Retina (tissue), 1 donor: ENCODE measurements at regions not wholly inside any gene's neighbourhood (a gene's known extent, or its start where the extent isn't known, plus 50 kb on each side); places are given as distances from the start of the nearest gene placed in this dataset.
"Not testable (repeated sequence)": the region's sequence is repeated elsewhere in the genome, so short reads cannot be mapped to it uniquely, and the experiment has no call there.

Experiments used
- DNase-seq: peaks from one replicate; pipeline ENCODE4 v3.0.0-alpha.2; 2016

DNA sequence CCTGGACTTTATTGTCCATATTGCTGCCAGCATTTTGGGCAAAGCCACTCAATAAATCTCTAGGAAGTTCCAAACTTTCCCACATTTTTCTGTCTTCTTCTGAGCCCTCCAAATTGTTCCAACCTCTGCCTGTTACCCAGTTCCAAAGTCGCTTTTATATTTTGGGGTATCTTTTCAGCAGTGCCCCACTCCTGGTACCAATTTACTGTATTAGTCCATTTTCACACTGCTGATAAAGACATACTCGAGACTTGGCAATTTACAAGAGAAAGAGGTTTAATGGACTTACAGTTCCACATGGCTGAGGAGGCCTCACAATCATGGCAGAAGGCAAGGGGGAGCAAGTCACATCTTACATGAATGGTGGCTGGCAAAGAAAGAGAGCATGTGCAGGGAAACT is 53.4 kb downstream of the AHSP start:
- DNase-seq: not testable (repeated sequence)

DNA sequence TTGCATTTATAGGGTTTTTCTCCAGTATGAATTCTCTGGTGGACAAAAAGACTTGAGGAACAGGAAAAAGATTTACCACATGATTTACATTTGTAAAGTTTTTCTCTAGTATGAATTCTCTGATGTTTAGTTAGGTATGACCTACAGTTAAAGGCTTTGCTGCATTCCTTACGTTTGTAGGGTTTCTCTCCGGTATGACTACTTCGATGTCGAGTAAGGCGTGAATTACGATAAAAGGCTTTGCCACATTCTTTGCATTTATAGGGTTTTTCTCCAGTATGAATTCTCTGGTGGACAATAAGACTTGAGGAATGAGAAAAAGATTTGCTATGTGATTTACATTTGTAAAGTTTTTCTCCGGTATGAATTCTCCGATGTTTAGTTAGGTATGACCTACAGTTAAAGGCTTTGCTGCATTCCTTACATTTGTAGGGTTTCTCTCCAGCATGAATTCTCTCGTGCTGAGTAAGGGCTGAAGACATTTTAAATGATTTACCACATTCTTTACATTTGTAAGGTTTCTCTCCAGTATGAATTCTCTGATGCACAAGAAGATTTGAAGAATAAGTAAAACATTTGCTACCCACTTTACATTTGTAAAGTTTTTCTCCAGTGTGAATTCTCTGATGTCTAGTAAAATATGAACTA is 74.2 kb downstream of the AHSP start:
- not testable (repeated sequence) for DNase-seq

DNA sequence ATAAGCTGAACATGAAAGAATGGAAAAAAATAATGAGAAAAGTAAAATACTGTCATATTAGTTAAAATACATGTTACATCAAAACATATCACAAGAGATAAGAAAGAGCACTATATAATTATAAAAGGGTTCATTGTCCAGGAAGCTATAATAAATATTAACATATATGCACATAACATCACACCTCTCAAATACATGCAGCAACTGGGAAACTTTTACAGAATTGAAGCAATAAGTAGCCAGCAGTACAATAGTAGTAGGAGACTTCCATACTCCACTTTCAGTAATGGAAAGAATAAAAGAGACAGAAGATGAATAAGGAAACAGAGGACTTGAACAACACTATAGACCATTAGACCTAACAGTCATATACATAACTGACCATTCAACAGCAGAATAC is 90.4 kb downstream of the AHSP start:
- DNase-seq: no peak

DNA sequence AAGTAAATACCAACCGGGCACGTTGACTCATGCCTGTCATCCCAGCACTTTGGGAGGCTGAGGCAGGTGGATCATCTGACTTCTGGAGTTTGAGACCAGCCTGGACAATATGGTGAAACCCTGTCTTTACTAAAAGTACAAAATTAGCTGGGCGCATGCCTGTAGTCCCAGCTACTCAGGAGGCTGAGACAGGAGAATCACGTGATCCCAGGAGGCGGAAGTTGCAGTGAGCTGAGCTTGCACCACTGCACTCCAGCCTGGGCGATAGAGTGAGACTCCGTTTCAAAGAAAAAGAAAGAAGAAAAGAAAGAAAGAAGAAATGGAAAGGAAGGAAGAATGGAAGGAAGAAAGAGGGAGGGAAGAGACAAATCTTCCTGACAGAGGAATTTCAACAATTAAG is 108.7 kb downstream of the AHSP start:
- DNase-seq: no peak

DNA sequence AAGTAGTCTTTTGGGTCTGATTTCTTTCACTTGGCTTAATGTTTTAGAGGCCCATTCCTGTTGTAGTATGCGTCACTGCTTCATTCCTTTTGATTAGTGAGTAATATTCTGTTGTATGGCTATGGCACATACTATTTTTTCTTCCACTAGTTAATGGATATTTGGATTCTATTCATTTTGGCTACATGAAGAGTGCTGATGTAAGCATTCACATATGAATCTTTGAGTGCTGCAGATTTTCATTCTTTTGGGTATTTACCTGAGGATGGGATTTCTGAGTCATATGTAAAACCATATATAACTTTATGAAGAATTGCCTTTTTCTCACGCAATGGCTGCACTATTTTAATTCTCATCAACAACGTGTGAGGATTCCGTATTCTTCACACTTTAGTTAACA is 113.6 kb downstream of the AHSP start:
- no peak for DNase-seq

DNA sequence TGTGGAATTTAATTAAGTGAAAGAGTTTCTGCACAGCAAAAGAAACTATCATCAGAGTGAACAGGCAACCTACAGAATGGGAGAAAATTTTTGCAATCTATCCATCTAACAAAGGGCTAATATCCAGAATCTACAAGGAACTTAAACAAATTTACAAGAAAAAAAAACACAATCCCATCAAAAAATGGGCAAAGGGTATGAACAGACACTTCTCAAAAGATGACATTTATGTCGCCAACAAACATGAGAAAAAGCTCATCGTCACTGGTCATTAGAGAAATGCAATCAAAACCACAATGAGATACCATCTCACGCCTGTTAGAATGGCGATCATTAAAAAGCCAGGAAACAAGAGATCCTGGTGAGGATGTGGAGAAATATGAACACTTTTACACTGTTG is 128.0 kb downstream of the AHSP start:
- DNase-seq: not testable (repeated sequence)

DNA sequence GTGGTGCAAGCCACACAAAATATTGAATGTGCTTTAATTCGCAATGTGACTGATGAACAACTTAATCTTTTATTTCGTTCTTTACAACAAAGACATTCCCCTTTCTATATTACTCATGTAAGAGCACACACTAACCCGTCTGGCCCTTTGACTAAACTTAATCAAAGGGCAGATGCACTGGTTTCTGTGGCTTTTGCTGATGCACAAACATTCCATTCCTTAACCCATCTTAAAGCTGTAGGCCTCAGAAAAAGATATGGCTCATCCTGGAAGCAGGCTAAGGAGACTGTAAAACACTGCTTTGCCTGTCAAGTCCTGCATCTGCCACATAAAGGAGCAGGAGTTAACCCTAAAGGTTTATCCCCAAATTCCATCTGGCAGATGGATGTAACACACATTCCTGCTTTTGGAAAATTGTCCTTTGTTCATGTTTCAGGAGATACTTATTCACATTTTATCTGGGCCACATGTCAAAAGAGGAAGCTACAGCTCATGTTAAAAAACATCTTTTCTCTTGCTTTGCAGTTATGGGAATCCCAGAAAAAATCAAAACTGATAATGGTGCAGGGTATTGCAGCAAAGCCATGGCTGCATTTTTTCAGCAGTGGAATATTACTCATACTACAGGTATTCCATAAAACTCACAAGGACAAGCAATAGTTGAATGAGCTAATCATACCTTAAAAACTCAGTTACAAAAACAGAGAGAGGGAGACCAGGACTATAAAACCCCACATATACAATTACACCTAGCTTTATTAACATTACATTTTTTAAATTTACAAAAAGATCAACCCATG is 137.2 kb downstream of the AHSP start:
- DNase-seq: no peak

DNA sequence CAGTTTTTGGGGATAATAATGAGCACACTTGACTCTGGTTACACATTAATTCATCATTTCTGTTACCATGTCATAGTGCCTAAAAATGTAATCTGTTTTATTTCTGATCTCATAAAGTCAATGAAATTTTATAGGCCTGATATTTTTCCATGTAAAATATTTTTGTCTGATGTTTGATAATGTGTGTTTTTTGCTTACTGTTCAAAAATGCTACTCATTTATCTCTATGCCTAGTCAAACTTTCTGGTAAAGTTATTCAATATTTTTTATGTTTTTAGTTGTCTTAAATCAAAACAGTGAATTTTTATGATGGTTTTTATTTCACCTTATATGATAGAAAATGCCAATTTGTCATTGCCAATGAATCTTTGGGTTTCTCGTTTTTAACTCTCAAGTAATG is 147.0 kb downstream of the AHSP start:
- DNase-seq: no peak

DNA sequence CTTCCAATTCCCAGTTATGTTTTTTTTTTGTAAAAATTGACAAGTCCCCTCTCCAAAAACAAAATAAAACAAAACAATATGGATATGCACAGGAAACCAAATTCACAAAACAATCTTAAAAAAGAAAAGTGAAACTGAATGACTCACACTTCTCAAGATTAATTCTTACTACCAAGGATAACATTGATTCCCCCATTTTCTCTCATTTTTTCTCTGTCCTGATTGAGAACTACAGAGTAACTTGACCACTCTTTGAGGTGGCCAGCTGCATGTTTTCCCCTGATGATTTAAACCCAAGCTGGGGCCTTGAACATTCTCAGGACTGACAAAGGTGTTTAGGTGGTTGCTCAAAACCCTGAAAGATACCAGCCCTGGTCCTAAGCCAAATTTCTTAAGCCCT is 149.0 kb downstream of the AHSP start:
- DNase-seq: no peak

DNA sequence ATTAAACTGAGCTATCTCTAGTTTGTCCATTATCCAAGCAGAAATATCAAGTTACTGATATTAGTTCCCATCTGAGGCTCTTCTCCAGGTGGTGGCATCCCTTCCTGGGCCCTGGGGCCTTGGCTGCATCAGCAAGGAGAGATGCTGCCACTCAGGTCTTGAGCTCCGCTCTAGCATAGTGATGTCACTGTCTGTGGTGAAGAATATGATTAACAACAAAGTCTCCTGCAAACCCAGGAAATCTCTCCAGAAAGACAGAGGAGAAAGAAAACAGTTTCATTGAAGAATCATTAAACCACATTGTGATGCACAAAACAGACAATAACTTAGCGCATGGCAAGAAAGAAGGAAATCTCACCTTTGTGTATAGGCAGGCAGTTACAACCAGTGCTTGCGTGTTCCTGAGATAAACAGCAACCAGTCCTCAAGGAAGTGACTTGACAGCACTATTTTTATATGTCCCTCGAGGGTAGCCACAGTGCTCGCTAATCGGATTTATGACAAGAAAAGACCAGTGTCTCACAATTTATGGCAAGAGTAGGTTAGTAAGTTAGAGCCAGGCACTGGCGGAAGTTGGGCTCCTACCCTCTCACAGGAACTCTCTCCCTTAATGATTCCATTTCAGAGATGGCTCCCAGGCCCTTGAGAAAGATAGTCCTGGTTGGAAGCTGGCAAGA is 151.1 kb downstream of the AHSP start:
- DNase-seq: no peak

DNA sequence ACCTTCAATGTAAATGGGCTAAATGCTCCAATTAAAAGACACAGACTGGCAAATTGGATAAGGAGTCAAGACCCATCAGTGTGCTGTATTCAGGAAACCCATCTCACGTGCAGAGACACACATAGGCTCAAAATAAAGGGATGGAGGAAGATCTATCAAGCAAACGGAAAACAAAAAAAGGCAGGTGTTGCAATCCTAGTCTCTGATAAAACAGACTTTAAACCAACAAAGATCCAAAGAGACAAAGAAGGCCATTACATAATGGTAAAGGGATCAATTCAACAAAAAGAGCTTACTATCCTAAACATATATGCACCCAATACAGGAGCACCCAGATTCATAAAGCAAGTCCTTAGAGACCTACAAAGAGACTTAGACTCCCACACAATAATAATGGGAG is 161.6 kb downstream of the AHSP start:
- not testable (repeated sequence) for DNase-seq

DNA sequence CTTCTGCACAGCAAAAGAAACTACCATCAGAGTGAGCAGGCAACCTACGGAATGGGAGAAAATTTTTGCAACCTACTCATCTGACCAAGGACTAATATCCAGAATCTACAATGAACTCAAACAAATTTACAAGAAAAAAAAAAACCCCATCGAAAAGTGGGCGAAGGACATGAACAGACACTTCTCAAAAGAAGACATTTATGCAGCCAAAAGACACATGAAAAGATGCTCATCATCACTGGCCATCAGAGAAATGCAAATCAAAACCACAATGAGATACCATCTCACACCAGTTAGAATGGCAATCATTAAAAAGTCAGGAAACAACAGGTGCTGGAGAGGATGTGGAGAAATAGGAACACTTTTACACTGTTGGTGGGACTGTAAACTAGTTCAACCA is 164.6 kb downstream of the AHSP start:
- DNase-seq: not testable (repeated sequence)

DNA sequence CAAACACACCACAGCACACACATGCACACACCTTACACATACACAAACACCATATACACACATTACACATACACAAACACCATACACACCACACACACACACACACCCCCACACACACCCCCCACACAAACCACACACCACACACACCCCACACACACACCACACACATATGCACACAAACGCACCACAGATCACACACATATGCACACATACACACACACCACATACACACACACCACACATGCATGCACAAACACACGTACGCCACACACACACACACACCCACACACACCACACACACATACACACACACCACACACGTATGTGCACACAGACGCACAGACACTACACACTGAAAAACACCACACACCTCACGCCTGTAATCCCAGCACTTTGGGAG is 166.0 kb downstream of the AHSP start:
- DNase-seq: no peak

DNA sequence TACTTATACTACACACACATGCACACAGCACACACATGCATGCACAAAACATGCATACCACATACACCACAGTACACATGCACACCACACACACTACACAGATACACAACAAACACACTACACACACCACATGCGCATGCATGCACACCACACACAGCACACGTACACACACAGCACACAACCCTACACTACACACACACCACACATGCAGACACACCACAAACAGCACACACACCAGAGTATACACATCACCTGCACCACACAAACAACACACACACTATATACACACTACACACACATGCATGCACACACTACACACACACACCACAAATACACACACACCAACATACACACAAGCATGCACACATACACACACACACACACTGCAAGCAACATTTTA is 166.8 kb downstream of the AHSP start:
- DNase-seq: no peak

DNA sequence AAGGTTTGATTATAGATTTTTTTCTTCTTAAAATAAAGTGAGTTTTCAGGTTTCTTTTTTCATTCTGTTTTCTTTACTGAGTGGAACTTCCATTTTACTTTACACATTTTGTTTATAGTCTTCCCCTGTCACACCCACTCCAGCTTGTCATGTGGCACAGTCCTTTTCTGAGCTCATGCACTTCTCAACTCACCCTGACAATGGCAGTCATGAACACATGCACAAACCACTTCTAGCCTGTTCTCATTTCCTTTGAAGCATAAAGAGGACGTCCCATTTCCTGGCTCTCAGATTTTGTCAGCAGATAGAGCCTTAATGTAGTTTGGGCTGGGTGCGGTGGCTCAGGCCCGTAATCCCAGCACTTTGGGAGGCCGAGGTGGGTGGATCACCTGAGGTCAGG is 168.0 kb downstream of the AHSP start:
- DNase-seq: no peak

DNA sequence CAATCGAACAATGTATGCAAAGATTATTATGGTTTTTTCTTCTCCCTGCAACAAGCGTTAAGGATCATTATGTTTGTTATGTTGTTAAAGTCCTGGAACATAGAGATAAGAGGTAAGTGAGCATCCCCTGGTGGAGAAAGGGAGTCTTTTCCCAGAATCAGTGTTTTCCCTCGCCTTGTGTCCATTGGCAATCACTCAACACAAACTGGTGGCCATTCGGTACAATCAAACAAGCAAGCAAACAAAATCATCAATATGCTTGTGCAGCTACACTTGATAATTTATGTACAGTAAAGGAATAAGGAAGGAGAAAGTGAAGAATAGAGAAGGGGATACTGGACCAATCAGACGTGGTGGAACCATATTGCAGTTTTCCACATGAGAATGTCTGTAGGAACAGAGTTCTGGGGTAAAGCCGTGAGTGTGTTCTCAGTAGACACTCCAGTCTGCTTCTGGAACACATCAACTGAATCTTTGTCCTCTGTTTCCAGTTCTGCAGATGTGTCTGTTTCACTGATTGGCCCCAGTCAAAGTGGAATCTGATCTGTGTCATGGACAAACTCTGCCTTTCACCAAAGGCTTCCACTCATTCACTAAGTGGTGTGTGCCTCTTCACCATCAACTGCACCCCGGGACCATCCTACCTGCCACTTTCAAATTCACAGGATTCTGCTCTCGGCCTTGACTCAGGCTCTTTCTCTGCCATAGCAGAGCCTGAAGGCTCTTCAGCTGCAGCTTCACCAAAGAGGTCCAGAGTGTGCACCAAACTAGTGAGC is 169.5 kb downstream of the AHSP start:
- no peak for DNase-seq

DNA sequence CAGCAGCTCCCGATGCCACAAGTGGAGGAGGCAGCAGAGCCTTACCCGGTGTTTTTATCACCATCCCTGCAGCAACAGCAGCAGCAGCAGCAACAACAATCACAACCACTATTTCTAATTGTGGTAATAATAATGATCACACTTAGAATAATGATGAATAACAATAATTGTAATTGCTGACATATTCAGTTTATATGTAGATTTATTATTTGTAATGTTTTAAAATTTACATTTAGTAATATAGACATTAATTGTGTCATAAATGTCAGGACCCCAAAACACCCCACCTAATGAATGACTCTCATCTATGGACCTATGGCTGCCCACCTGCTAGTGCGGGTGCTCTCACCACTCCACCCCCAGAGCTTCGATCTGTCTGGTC is 170.0 kb downstream of the AHSP start:
- no peak for DNase-seq

DNA sequence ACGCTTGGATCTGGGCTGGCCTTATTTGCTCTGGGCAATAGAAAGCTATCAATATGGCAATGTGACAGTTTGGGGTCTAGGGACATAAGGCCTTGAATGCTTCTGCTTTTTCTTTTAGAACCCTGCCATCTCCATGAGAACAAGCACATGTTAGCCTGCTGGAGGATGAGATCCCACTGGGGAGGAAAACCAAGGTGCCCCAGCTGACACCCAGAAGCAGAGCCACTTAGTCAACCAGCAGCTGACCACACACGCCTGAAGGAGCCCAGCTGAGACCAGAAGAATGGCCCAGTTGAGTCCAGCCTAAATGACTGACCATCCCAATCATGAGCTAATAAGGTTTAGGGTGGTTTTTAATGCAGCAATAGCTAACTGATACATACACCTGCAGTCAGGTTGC is 171.2 kb downstream of the AHSP start:
- DNase-seq: no peak

DNA sequence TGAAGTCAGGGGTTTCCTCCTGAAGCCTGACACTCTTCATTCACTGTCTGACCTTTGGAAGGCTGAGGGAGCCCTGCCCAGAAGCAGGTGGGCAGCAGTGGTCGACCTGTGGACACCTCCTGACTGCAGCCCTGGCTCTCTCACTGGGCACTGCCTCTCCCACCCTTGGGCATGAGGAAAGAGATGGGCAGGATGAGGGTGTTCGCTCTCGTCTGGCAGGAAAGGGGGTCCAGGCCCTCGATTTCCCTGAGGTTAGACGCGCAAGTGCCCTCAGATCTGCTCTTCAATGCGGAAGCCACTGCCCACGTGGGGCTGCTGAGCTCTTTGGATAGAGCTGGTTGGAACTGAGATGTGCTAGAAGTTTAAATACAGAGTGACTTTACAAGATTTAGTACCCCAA is 171.9 kb downstream of the AHSP start:
- DNase-seq: no peak

DNA sequence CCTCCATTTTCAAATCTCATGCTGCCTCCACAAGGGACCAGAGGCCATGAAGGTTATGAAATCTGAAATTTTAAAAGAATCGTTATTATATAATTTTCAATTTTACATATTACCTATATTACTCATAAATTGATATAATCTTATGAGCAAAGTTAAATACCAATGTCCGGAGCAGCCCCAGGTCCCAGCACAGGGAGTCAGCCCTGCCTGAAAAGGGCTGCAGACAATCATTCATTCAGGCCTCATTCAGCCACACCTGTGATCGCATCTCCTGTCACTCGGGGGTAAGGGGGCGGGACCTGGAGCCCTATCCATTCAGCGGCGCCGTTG is 172.5 kb downstream of the AHSP start:
- no peak for DNase-seq

DNA sequence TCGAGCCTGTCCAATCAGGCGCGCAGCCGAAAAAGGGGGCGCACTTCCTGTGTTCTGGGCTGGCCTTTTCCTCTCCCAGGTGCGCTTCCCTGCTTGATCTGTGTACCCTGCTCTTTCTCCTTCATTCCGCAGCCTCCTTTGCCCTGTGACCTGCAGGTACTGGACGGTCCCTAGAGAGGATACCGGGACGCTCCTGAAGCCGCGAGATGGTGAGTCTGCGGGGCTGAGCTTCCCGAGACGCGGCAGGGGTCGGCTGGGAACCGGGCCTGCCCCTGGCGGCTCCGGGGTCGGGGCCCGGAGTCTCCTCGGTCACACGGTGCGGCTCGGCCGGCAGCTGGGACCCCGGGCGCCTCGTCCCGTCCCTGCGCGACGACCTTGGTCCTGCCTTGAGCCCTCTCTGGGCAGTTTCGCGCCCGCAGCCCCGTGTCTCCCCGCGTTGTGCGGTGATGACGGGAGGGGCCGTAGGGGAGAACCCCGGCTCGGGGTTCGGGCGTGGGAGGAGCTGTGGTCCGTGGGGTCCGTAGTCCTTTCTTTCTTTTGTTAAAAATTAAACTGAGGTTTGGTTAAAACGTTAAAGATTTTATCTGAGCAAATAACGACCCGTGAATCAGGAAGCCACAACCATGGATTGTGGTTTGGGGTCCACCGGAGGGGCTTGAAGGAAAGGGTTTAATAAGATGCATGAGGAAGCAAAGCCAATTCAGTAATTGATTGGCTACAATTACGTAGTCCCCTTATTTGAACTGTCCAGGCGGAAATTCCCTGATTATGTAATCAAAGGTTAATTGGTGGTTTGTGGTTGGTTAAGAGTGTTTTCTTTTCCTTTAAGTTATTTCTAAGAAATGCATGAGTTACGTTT is 172.8 kb upstream of the ZNF267 start:
- DNase-seq: peak; percentile 84

DNA sequence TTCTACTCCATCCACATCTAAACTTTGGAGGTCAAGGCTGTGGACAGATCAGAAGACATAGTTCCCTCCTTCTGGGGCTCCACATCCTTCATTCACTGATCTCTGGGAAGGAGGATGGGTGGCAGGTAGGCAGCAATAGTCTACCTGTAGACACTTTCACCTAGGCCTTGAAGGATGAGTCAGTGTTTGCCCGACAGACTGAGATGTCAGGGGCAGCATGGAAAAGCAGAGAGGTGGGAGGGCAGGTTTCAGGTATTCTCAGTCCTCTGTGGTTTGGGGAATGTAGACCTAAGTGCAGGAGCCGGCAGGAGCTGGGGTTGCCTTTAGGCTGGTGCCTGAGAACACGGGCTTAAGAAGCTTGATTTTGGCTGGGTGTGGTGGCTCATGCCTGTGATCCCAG is 171.9 kb upstream of the ZNF267 start:
- DNase-seq: no peak

DNA sequence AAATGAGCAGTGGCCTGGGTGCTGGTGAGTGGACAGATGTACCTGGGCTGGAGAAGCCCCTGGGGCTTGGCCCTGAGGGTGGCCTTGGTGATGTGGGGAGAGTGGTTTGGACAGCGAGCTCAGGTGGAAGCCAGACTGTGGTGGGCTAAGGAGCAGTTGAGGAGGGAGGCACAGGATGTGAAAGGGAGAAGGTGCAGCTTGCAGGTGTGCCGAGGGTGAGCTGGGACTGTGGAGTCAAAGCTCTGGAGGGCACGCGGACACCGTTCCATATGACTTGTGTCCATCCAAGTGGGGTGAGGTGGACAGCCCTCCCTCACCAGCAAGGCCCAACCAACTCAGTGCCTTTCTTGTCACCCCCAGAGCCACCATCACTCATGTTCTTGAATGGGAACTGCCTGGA is 170.8 kb upstream of the ZNF267 start:
- DNase-seq: no peak
